T-helper 9 cell (primary cell): ENCODE measurements at regions not wholly inside any gene's neighbourhood (a gene's known extent, or its start where the extent isn't known, plus 50 kb on each side); places are given as distances from the start of the nearest gene placed in this dataset.
"Not testable (repeated sequence)": the region's sequence is repeated elsewhere in the genome, so short reads cannot be mapped to it uniquely, and the experiment has no call there.

Experiments
- DNase-seq: peaks from one replicate; pipeline ENCODE4 v3.0.0-alpha.2; 2020

GRCh38 chr10:128178302-128178958 is 52.2 kb upstream of the MKI67 start:
- DNase-seq = peak; percentile 9

DNA sequence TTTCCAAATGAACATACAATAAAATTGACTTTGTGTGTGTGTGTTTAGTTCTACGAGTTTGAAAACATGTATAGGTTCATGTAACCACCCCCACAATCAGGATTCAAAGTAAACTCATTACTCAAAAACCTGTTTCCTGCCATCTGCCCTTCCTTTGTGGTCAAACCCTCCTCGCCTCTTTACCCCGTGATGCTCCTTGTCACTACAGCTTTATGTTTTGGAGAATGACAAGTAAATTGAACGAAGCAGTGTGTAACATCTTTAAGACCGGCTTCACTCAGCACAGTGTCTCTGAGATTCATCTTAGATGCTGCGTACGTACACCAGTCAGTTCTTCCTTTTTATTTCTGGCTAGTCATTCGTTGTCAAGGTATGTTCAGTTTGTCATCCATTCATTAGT is 54.6 kb upstream of the MKI67 start:
- DNase-seq = peak; percentile 13

DNA sequence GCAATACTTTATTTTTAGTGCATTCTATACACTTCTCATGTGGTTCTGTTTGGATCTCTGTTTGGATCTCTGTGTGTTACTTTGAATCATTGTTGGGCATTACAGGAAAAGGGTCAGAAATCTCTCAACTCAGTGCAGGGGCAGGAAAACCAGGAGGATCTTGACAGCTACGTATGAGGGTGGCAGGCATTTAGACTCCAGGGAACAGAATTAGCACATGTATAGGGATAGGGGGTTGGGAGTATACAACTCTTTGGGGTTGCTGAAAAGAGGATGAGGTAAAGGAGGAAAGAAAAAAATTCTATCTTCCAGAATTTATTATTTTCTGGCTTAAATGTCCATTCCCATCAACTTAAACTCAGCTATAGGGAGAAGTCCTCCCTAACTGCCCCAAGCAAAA is 59.4 kb upstream of the MKI67 start:
- no peak for DNase-seq

- peak; percentile 6 for DNase-seq
Measured at GRCh38 chr10:128186959-128187787, 61.0 kb upstream of the MKI67 start.

GRCh38 chr10:128187788-128188185 is 61.6 kb upstream of the MKI67 start:
- DNase-seq = no peak

DNA sequence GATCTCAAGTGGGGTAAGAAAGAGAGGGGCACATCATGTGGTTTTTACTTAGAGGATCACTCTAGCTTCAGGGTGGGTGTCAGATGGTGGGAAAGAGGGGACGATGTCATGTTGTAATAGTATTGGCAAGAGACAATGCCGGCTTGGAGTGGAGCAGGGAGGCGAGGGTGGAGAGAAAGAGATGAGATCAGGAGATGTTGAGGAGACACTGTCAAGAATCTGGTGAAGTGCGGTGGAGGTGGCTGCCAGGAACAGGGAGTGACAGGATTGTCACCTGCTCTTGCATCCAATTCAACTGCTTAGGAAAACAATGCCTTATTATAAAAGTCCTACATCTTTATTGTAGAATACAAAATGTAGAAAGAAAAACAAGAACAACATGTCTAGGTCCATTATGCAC is 63.0 kb upstream of the MKI67 start:
- DNase-seq = no peak

DNA sequence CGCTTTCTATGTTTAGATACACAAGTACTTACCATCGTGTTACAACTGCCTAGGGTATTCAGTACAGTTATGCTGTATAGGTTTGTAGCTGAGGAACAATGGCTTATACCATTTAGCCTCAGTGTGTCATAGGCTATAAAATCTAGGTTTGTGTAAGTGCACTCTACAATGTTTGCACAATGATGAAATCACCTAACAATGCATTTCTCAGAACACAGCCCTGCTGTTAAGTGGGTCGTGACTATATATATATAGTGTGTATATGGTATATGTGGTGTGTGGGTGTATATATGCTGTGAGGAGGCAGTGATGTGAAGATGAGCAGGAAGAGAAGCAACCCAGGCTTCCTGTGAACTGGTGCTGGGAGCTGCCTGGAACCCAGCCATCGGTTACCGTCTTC is 65.6 kb upstream of the MKI67 start:
- no peak for DNase-seq

DNA sequence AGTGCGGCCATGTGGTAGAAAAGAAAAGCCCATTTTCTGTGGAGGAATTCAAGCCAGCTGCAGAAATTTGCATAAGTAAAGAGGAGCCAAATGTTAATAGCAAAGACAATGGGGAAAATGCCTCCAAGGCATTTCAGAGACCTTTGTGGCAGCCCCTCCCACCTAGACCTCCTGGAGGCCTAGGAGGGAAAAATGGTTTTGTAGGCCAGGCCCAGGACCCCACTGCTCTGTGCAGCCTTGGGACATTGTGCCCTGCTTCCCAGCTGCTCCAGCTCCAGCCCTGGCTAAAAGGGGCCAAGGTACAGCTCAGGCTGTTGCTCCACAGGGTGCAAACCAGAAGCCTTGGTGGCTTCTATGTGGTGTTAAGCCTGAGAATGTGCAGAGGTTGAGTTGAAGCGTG is 75.6 kb upstream of the MKI67 start:
- not testable (repeated sequence) for DNase-seq

GRCh38 chr10:128203028-128203427 is 76.8 kb upstream of the MKI67 start:
- no peak for DNase-seq

GRCh38 chr10:128205591-128205990 is 79.4 kb upstream of the MKI67 start:
- DNase-seq = not testable (repeated sequence)

DNA sequence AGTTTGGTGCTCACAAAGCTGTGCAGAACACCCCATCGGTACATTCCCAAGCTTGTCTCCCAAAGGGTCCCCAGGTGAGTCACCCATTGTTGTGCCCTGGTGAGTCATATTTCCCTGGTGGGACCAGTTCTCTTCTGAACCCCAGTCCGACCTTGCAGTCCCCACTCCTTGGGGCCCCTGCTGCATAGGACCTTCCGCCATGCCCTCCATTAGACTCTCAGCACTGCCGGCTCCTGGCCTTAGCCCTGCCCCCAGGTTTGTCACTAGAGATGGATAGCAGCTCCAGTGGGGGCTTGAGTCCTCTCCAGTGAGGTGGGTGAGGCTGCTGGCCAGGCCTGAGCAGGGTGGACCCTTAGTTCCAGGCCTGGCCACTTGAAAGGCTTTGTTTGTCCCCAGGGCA is 80.5 kb upstream of the MKI67 start:
- DNase-seq = no peak

DNA sequence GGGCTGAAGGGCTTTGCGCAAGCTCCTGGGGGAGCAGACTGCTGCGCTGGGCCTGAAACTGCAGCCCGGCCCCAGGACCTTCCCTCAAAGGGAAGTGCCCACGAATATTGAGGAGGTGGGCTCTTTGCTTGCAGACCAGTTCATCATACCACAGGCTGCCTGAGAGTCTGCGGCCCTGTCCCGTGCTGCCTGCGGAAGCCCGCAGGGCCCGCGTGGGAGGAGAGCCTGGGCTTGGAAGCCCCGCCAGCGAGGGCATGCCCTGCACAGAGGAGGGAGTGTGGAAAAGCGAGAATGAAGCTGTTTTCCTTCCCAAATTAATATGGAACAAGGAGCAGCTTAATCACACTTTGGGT is 83.6 kb upstream of the MKI67 start:
- DNase-seq = no peak

- peak; percentile 70 for DNase-seq
Measured at GRCh38 chr10:128210215-128211063, 84.2 kb upstream of the MKI67 start.

GRCh38 chr10:128211064-128211504 is 84.9 kb upstream of the MKI67 start:
- no peak for DNase-seq

DNA sequence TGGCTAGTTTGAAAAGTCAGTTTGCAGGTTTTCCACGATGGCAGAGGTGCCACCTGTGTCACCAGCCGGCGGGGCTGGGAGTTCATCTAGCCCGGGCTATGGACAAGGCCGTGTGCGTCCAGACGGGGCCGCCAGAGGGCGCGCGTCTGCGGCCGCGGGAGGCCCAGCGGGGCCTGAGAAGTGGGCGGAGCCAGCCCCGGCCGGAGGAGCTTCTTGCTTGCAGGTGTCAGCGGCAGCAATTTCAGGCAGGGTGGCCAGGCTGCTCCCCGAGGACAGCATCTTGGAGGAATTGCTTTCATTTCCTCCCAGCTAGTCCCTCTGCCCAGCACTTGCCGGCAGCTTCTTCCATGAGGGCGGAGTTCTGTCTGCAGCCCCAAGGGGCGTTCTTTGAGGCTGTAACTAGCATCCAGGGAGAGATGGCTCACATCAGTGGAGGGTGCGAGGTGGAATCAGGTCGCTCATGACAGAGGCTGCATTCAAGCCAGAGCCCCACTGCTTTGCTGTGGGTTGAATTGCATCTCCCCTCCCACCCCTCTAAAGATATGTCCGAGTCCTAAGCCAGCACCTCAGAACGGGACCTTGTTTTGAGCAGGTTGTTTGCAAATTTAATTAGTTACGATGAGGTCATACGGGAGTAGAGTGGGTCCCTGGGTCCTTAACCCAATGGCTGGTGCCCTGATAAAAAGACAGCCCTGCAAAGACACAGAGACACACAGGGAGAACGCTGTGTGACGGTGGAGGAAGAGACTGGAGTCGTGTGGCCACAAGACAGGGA is 85.9 kb upstream of the MKI67 start:
- peak; percentile 74 for DNase-seq

- no peak for DNase-seq
Measured at GRCh38 chr10:128213156-128213555, 86.9 kb upstream of the MKI67 start.

DNA sequence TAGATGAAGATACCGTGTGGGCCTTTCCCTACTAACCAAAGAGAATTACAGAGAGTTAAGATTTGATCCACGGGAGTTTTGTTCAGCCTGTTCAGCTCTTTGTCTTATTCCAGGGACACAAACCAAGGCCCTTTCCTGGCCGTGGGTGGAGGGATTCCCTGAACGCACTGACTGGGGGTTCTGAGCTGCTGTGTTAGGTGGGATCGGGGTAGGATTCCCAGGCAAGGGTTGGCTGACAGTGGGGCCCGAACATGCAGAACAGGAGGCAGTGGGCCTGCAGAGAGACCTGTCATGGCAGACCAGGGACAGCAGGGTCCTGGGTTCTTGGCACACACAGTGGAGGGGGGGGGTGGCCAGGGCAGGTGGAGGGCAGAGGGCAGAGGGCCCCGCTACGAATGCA is 89.5 kb upstream of the MKI67 start:
- no peak for DNase-seq

DNA sequence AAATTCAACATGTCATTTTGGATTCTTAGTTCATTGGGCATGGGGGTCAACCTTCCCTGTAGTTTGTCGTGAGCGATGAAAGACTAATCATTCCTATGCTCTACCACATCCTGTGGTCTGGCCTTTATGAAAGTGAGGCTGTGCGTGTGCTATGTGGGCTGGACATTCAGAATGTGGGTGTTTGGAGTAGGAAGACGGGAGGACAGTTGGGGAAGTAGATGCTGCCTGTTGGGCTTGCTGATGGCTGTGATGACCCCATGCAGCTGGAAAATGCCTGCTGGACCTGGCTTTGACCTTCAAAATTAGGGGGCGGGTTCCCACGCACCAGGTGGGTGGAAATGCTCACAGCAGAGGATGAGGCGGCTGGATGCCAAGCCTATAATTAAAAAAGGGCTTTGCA is 90.9 kb upstream of the MKI67 start:
- DNase-seq = no peak

- DNase-seq = no peak
Measured at GRCh38 chr10:128218161-128218560, 91.9 kb upstream of the MKI67 start.

- DNase-seq = no peak
Measured at GRCh38 chr10:128219295-128219694, 93.1 kb upstream of the MKI67 start.

DNA sequence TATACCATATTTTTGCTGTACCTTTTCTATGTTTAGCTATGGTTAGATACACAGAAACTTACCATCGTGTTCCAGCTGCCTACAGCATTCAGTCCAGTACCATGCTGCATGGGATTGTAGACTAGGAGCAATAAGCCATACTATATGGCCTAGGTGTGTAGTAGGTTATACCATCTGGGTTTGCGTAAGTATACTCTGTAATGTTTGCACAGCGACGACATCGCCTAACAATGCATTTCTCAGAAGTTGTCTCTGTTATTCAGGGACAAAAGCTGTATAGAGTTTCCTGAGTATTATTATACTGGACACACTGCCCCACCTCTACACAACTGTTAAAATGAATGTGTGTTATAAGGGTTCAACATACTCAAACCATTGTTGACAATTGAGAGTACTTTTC is 93.8 kb upstream of the MKI67 start:
- DNase-seq = no peak

GRCh38 chr10:128221117-128221516 is 94.9 kb upstream of the MKI67 start:
- no peak for DNase-seq

DNA sequence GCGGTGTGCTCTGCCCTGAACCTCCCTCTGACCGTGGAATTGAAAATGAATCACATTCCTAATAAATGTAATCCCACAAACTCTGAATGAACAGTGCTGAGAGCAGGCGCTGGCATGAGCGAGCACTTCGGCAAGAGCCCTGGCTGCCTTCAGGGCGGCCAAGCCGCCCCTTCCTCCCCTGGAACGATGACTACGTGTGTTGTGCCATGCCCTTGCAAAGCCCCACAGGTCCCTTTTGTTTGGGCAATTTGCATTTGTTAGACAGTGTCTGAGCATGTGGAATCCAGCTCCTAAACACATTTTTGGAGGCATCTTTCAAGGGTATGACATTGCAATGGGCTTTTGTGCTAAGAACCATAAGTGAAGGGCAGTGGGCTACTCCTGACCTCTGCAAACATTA is 95.6 kb upstream of the MKI67 start:
- no peak for DNase-seq
